HCT116 (cell line): ENCODE measurements at regions not wholly inside any gene's neighbourhood (a gene's known extent, or its start where the extent isn't known, plus 50 kb on each side); places are given as distances from the start of the nearest gene placed in this dataset.
A peak's percentile ranks its signal among the peaks of the same experiment; 100 is the strongest.

Source experiments
- ATAC-seq: fragments of 200-7000 bp; cut with Tn5 transposase; 2 replicates; pipeline ENCODE4 v1.9.1; 2020; ENCODE audit warnings: mild to moderate bottlenecking, moderate library complexity
- BruUV-seq: library from RNA; stranded (reverse); fragments of 400-500 nt; replicated peaks from 2 replicates; lab custom pipeline; 2021; lab: Mats Ljungman, UMichigan
- CTCF ChIA-PET: fragments of 300-600 bp; sonication (Branson Sonifier 250); formaldehyde crosslinking; loops from one replicate; lab custom pipeline; 2021; ENCODE audit warnings: antibody characterized with exemption; lab: Charles Lee
- POLR2A ChIA-PET: fragments of 300-600, 350-600 bp; sonication (Branson Sonifier 250); formaldehyde crosslinking; loops from one replicate; lab custom pipeline; 2021; ENCODE audit warnings: antibody characterized with exemption; lab: Charles Lee
- RAD21 ChIA-PET, 2 experiments: fragments of 300-600 bp; sonication (Branson Sonifier 250); formaldehyde crosslinking; loops; one replicate each; lab custom pipeline; 2023; ENCODE audit warnings: low total read pairs in 2 of 2; ENCODE audit not compliant: uncharacterized antibody in 2 of 2, unreplicated experiment in 2 of 2, low non-redundant PET in 1 of 2; lab: Charles Lee
- DNase-seq: peaks from one replicate; pipeline ENCODE4 v3.0.0-alpha.2; 2010; ENCODE audit warnings: low read depth, low spot score
- H2AFZ ChIP-seq: fragments of 200-600 bp; shearing (Covaris generic), sonication (generic); 2 replicates; pipeline ENCODE4 v1.6.1; 2017; ENCODE audit warnings: low read depth, mixed run types, mixed read lengths, antibody characterized with exemption, low read length; ENCODE audit not compliant: poor library complexity, severe bottlenecking
- H3K27ac ChIP-seq: 2 replicates; pipeline ENCODE4 v1.5.1; 2012; ENCODE audit warnings: low read depth, low read length
- H3K27me3 ChIP-seq: fragments of 200-600 bp; sonication (generic); 2 replicates; pipeline ENCODE4 v1.6.1; 2016; ENCODE audit warnings: mixed run types, low read length, mixed read lengths; ENCODE audit not compliant: insufficient read depth
- H3K36me3 ChIP-seq, 2 experiments: fragments of 200-500 bp in 1 of 2; fragments of 200-600 bp in 1 of 2; sonication (Bioruptor generic) in 1 of 2; sonication (generic) in 1 of 2; 2 replicates each; pipeline versions ENCODE4 v1.5.1 to v1.6.1; 2014 to 2016; ENCODE audit warnings: low read length in 2 of 2, inconsistent platforms in 1 of 2, mixed read lengths in 1 of 2, mixed run types in 1 of 2; ENCODE audit not compliant: insufficient read depth in 2 of 2, control insufficient read depth in 1 of 2
- H3K4me1 ChIP-seq, 2 experiments: fragments of 200-600 bp in 1 of 2; sonication (generic) in 1 of 2; 2 replicates each; pipeline versions ENCODE4 v1.5.1 to v1.6.1; 2012 to 2017; ENCODE audit warnings: low read length in 2 of 2, inconsistent platforms in 1 of 2, mild to moderate bottlenecking in 1 of 2, mixed read lengths in 1 of 2, mixed run types in 1 of 2, moderate library complexity in 1 of 2; ENCODE audit not compliant: insufficient read depth in 2 of 2, control insufficient read depth in 1 of 2
- H3K4me2 ChIP-seq: fragments of 200-600 bp; sonication (generic); 2 replicates; pipeline ENCODE4 v1.6.1; 2017; ENCODE audit warnings: mixed run types, low read length, mixed read lengths
- H3K4me3 ChIP-seq, 2 experiments: fragments of 200-600 bp in 1 of 2; sonication (generic) in 1 of 2; replicated peaks in 1 of 2; 2 replicates each; pipeline ENCODE4 v1.5.1; 2011 to 2016; ENCODE audit warnings: low read length in 2 of 2, control low read depth in 1 of 2, low read depth in 1 of 2, mild to moderate bottlenecking in 1 of 2, mixed read lengths in 1 of 2, mixed run types in 1 of 2
- H3K79me2 ChIP-seq: fragments of 200-600 bp; sonication (generic); 2 replicates; pipeline ENCODE4 v1.6.1; 2017; ENCODE audit warnings: mild to moderate bottlenecking, mixed run types, low read length, moderate library complexity, mixed read lengths; ENCODE audit not compliant: insufficient read depth
- H3K9ac ChIP-seq: fragments of 200-600 bp; sonication (generic); 2 replicates; pipeline ENCODE4 v1.6.1; 2016; ENCODE audit warnings: low read length, mixed read lengths
- H3K9me2 ChIP-seq: fragments of 200-600 bp; sonication (generic), shearing (Covaris generic); 2 replicates; pipeline ENCODE4 v1.6.1; 2017; ENCODE audit warnings: mixed run types, mild to moderate bottlenecking, moderate library complexity; ENCODE audit not compliant: insufficient read depth
- H3K9me3 ChIP-seq, 2 experiments: fragments of 200-500 bp in 1 of 2; fragments of 200-600 bp in 1 of 2; sonication (Bioruptor generic) in 1 of 2; sonication (generic) in 1 of 2; 2 replicates each; pipeline ENCODE4 v1.6.1; 2014 to 2017; ENCODE audit warnings: low read length in 2 of 2, mixed read lengths in 2 of 2, inconsistent platforms in 1 of 2, low read depth in 1 of 2, mild to moderate bottlenecking in 1 of 2, mixed run types in 1 of 2, moderate library complexity in 1 of 2; ENCODE audit not compliant: control insufficient read depth in 1 of 2, insufficient read depth in 1 of 2
- H4K20me1 ChIP-seq: fragments of 200-600 bp; sonication (generic), shearing (Covaris generic); 2 replicates; pipeline ENCODE4 v1.6.1; 2017; ENCODE audit warnings: mixed run types, mild to moderate bottlenecking, moderate library complexity; ENCODE audit not compliant: insufficient read depth
- CBX3 ChIP-seq: IDR thresholded peaks from 2 replicates; pipeline ENCODE4 v1.6.1; 2012; ENCODE audit warnings: low read depth
- CEBPB ChIP-seq: IDR thresholded peaks from 2 replicates; pipeline ENCODE4 v1.6.1; 2012; ENCODE audit warnings: low read depth
- EGR1 ChIP-seq: IDR thresholded peaks from 2 replicates; pipeline ENCODE4 v1.6.1; 2012; ENCODE audit warnings: low read depth
- FOSL1 ChIP-seq: IDR thresholded peaks from 2 replicates; pipeline ENCODE4 v1.6.1; 2012; ENCODE audit warnings: low read depth
- JUND ChIP-seq: IDR thresholded peaks from 2 replicates; pipeline ENCODE4 v1.6.1; 2012
- SIN3A ChIP-seq: IDR thresholded peaks from 2 replicates; pipeline ENCODE4 v1.6.1; 2012; ENCODE audit warnings: low read depth
- SRF ChIP-seq: IDR thresholded peaks from 2 replicates; pipeline ENCODE4 v1.6.1; 2012; ENCODE audit warnings: low read depth
- TCF7L2 ChIP-seq: IDR thresholded peaks from 2 replicates; pipeline ENCODE4 v1.7.0; 2011; ENCODE audit warnings: borderline replicate concordance, inconsistent platforms; ENCODE audit not compliant: insufficient read depth, insufficient read length; ENCODE audit errors: extremely low read depth
- ZFX ChIP-seq: fragments of 450-650 bp; IDR thresholded peaks from 2 replicates; pipeline ENCODE4 v1.6.1; 2017
- intact Hi-C: fragments of 100-400 bp; cut with micrococcal nuclease; formaldehyde crosslinking; loops from 2 replicates; pipeline ENCODE4 v1.10.0; 2022
- TF ChIP-seq, protein P1 (sequence below): IDR thresholded peaks from 2 replicates; pipeline ENCODE4 v1.6.1; 2012

DNA sequence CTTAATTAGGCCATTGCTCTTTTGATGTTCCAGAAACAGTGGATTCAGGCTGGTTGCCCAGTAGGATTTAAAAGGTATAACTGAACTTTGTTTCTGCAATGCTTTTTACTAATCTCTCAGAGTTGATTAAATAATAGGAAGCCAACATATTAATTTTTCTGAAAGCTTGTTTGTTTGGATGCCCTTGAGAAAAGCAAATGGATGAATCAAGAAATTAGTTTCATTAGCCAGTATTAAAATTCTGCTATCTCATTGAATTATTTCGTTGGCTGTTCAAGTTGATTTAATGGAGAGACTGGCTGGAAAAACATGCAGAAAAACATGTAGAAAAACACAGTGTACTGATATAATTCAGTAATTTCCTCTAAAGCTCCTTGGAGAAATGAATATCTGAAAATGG lies 178.9 kb upstream of the THRB start (continued):
- TF ChIP-seq, protein P1, sequence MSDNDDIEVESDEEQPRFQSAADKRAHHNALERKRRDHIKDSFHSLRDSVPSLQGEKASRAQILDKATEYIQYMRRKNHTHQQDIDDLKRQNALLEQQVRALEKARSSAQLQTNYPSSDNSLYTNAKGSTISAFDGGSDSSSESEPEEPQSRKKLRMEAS = no peak
- TF ChIP-seq EGR1 = no peak

DNA sequence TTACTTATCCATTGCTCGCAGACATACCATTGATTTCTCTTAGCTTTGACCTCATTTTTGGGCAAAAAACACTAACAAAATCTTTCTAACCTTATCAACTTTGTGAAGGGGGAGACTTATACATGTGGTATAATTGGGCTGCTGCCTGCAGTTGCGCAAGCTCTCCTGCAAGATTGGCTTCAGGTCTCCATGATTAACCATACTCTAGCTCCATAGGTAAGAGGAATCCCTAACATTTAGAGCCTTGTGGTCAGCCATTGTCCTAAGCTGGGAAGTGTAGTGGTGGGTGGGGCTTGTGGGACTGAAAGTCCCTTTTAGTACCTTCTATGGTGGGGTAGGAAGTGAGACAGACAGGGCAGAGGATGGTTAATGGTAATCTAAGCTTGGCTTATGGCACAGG lies 179.6 kb upstream of the THRB start:
- H4K20me1 ChIP-seq = no peaks in the 10 kb centered on the region
- ChIA-PET POLR2A (no interaction called here), RAD21 (no interaction called here), CTCF (interaction anchor here (1.2 kb wide), 1 partner anchor 10 kb away, joined by 4 read pairs; no protein-coding TSS in a partner anchor)
- DNase-seq (no peak), ATAC-seq (no peak)
- H3K4me1 ChIP-seq = peaks cover 0 to 6% of the 10 kb centered on the region in 2 experiments; a peak in 1 of 4 replicates
- H3K36me3 ChIP-seq = no peaks in the 10 kb centered on the region
- no peak overlapping the region for H3K27ac ChIP-seq
- no peak overlapping the region for H3K4me3 ChIP-seq
- TF ChIP-seq EGR1 (no peak), CEBPB (peak; percentile 22; the same call in 1 of the 2 replicates)
- no peak overlapping the region for H2AFZ ChIP-seq
- no peaks in the 10 kb centered on the region for H3K79me2 ChIP-seq
- intact Hi-C loops = no loop called here
- no peak overlapping the region for H3K9ac ChIP-seq
- BruUV-seq = no TSS peak
- no peak overlapping the region for H3K4me2 ChIP-seq
- H3K27me3 ChIP-seq = no peaks in the 10 kb centered on the region
- H3K9me2 ChIP-seq = no peaks in the 10 kb centered on the region
- H3K9me3 ChIP-seq = no peaks in the 10 kb centered on the region

DNA sequence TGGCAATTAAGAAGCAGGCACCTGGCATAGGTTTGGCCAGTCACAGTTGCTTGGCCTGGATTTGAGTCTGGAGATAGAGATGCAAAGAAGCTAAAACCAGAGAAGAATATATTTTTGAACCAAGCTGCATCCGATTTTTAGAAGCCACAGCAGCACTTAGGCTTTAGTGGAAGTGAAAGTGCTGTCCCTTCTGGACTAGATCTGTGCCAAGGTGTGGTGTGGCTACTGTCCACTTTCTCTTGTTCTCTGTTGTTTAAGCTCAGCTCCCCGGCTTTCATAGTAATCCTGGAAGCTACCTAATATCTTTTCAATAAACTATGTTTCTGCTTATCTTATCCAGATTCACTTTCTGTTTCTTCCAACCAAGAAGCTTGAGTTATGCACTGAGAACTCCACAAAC lies 183.4 kb upstream of the THRB start:
- ChIA-PET RAD21 (no interaction called here), POLR2A (no interaction called here), CTCF (interaction anchor here (0.6 kb wide), 1 partner anchor 676 kb away, joined by 3 read pairs; no protein-coding TSS in a partner anchor)
- no peaks in the 10 kb centered on the region for H3K79me2 ChIP-seq
- H3K27ac ChIP-seq = no peak overlapping the region
- TF ChIP-seq FOSL1 = no peak
- no peak for TF ChIP-seq JUND
- TF ChIP-seq, protein P1 = no peak
- no peak for TF ChIP-seq TCF7L2
- TF ChIP-seq SIN3A = no peak
- no peak for TF ChIP-seq CBX3
- TF ChIP-seq ZFX = no peak
- no peak for TF ChIP-seq SRF
- H3K27me3 ChIP-seq = no peaks in the 10 kb centered on the region
- H4K20me1 ChIP-seq = no peaks in the 10 kb centered on the region
- no peaks in the 10 kb centered on the region for H3K9me3 ChIP-seq
- no peaks in the 10 kb centered on the region for H3K9me2 ChIP-seq
- H3K4me3 ChIP-seq = no peak overlapping the region
- intact Hi-C loops = no loop called here
- peak overlapping the region; percentile 16; the same call in 1 of the 2 replicates for H3K4me2 ChIP-seq
- no TSS peak for BruUV-seq
- no peak overlapping the region for H3K9ac ChIP-seq
- H2AFZ ChIP-seq = no peak overlapping the region
- no peak for DNase-seq
- no peak for ATAC-seq
- H3K4me1 ChIP-seq = peaks cover 0 to 6% of the 10 kb centered on the region in 2 experiments; a peak in 1 of 4 replicates
- H3K36me3 ChIP-seq = no peaks in the 10 kb centered on the region
